AG04450 (cell line): ENCODE measurements at regions not wholly inside any gene's neighbourhood (a gene's known extent, or its start where the extent isn't known, plus 50 kb on each side); places are given as distances from the start of the nearest gene placed in this dataset.

Source experiments
- CTCF ChIA-PET: fragments of 300-600, 350-600 bp; formaldehyde crosslinking; extraction: SDS; loops from one replicate; lab custom pipeline; 2022; ENCODE audit warnings: antibody characterized with exemption, inconsistent platforms; lab: Charles Lee
- POLR2A ChIA-PET: fragments of 350-600 bp; formaldehyde crosslinking; extraction: SDS; loops from one replicate; lab custom pipeline; 2021; ENCODE audit warnings: antibody characterized with exemption, inconsistent platforms; lab: Yijun Ruan, JAX
- DNase-seq: peaks from one replicate; pipeline ENCODE4 v3.0.0-alpha.2; 2011; ENCODE audit warnings: low read depth, low spot score
- H3K27ac ChIP-seq: one replicate; pipeline ENCODE4 v1.5.1; 2012; ENCODE audit warnings: low read depth, low read length, control low read depth
- H3K27me3 ChIP-seq: one replicate; pipeline ENCODE4 v1.6.0; 2012; ENCODE audit warnings: low read length; ENCODE audit not compliant: control insufficient read depth, insufficient read depth
- H3K4me3 ChIP-seq: 2 replicates; pipeline ENCODE4 v1.5.1; 2011; ENCODE audit warnings: mild to moderate bottlenecking, low read depth, low read length, control low read depth
- H3K9me3 ChIP-seq: 2 replicates; pipeline ENCODE4 v1.5.1; 2012; ENCODE audit warnings: low read length; ENCODE audit not compliant: control insufficient read depth, insufficient read depth
- TF ChIP-seq, protein P1 (sequence below): IDR thresholded peaks from 2 replicates; pipeline ENCODE4 v1.5.1; 2011; ENCODE audit warnings: low read depth, low read length, control low read depth, inconsistent platforms

DNA sequence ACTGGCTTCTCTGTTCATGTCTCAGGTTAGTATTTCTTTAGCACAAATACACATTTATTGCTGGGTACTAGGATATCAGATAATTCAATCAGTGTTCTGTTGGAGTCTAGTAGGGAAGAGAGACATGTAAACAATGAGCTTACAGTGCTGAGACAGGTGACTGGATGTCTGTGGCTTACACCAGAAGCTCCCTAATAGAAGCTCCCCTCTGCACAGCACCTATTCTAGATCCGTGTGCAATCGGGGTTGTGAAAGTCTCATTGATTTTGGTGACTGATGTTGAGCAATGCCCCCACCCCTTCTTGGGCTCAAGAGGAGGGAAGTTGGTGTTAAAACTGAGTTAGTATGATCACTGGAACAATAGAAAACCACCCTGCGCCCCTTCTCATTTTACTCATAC is 279.2 kb downstream of the RPS6KC1 start:
- H3K27ac ChIP-seq: no peak overlapping the region
- ChIA-PET POLR2A (no interaction called here), CTCF (interaction anchor here (1.0 to 1.2 kb wide), 2 partner anchors 43 to 792 kb away, joined by 3 to 8 read pairs; no protein-coding TSS in a partner anchor)
- DNase-seq: no peak
- H3K27me3 ChIP-seq: no peaks in the 10 kb centered on the region
- H3K4me3 ChIP-seq: no peak overlapping the region
- no peaks in the 10 kb centered on the region for H3K9me3 ChIP-seq
- TF ChIP-seq, protein P1, sequence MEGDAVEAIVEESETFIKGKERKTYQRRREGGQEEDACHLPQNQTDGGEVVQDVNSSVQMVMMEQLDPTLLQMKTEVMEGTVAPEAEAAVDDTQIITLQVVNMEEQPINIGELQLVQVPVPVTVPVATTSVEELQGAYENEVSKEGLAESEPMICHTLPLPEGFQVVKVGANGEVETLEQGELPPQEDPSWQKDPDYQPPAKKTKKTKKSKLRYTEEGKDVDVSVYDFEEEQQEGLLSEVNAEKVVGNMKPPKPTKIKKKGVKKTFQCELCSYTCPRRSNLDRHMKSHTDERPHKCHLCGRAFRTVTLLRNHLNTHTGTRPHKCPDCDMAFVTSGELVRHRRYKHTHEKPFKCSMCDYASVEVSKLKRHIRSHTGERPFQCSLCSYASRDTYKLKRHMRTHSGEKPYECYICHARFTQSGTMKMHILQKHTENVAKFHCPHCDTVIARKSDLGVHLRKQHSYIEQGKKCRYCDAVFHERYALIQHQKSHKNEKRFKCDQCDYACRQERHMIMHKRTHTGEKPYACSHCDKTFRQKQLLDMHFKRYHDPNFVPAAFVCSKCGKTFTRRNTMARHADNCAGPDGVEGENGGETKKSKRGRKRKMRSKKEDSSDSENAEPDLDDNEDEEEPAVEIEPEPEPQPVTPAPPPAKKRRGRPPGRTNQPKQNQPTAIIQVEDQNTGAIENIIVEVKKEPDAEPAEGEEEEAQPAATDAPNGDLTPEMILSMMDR: no peak

- TF ChIP-seq, protein P1: no peak
- Histone ChIP-seq H3K27ac (no peak overlapping the region), H3K27me3 (no peaks in the 10 kb centered on the region), H3K9me3 (no peaks in the 10 kb centered on the region), H3K4me3 (no peak overlapping the region)
- DNase-seq: no peak
- CTCF ChIA-PET: no interaction called here
- POLR2A ChIA-PET: no interaction called here
These were observed 280.7 kb downstream of the RPS6KC1 start for GRCh38 chr1:213331631-213332175.

DNA sequence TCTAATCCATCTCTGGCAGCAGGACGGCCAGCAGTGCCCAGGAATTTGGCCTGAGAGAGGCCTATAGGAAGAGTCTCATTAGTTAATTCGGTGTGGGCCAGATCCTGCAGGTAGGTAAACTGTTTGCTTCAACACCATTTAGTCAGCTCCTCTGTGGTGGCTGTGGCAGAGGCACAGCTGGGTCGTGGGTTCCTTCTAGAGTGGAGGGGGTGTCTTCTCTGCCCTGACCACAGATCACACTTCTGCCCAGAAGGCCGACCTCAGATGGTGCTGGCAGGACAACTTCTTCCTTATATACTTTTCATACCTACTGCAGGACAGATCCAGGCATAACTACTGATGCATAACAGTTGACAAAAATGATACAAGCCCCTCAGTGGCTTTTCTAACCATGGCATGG is 281.4 kb downstream of the RPS6KC1 start:
- DNase-seq: no peak
- CTCF ChIA-PET: no interaction called here
- TF ChIP-seq, protein P1: no peak
- POLR2A ChIA-PET: no interaction called here
- H3K4me3 ChIP-seq: no peak overlapping the region
- no peaks in the 10 kb centered on the region for H3K27me3 ChIP-seq
- H3K27ac ChIP-seq: no peak overlapping the region
- no peaks in the 10 kb centered on the region for H3K9me3 ChIP-seq

- DNase-seq: no peak
- Histone ChIP-seq H3K4me3 (no peak overlapping the region), H3K9me3 (no peaks in the 10 kb centered on the region), H3K27me3 (no peaks in the 10 kb centered on the region), H3K27ac (no peak overlapping the region)
- TF ChIP-seq, protein P1: no peak
- ChIA-PET CTCF (no interaction called here), POLR2A (no interaction called here)
These were observed 282.1 kb downstream of the RPS6KC1 start for GRCh38 chr1:213333121-213333520.

- Histone ChIP-seq H3K27me3 (no peaks in the 10 kb centered on the region), H3K27ac (no peak overlapping the region), H3K9me3 (no peaks in the 10 kb centered on the region), H3K4me3 (no peak overlapping the region)
- CTCF ChIA-PET: no interaction called here
- POLR2A ChIA-PET: no interaction called here
- DNase-seq: no peak
- TF ChIP-seq, protein P1: no peak
These were observed 284.0 kb downstream of the RPS6KC1 start for GRCh38 chr1:213335084-213335483.
